Natural killer cell treated with Interleukin-12 subunit alpha and Interleukin-12 subunit beta and Interleukin-15 and Interleukin-18, amount 100 ng/mL, for 72 hours (primary cell): ENCODE measurements at regions not wholly inside any gene's neighbourhood (a gene's known extent, or its start where the extent isn't known, plus 50 kb on each side); places are given as distances from the start of the nearest gene placed in this dataset.

Experiments
- ATAC-seq, 2 donors: fragments of 150-1000 bp; cut with Tn5 transposase in 1 of 2; sonication (Bioruptor Pico), chemical (Tn5 transposase) in 1 of 2; 2 replicates each; pipeline ENCODE4 v1.10.0; 2021
- DNase-seq: peaks from one replicate; pipeline ENCODE4 v3.0.0; 2022; ENCODE audit warnings: low spot score
- H3K27ac Mint-ChIP-seq, 2 donors: 1 replicate in 1 of 2; 2 replicates in 1 of 2; pipeline ENCODE4 v1.8.0; 2022; ENCODE audit warnings: mixed read lengths in 2 of 2, mild to moderate bottlenecking in 1 of 2, moderate library complexity in 1 of 2
- H3K27me3 Mint-ChIP-seq, 2 donors: 1 replicate in 1 of 2; 2 replicates in 1 of 2; pipeline ENCODE4 v1.8.0; 2022; ENCODE audit warnings: mixed read lengths in 2 of 2
- H3K36me3 Mint-ChIP-seq: one replicate; pipeline ENCODE4 v1.8.0; 2022; ENCODE audit warnings: mixed read lengths
- H3K4me1 Mint-ChIP-seq, 2 donors: 1 replicate in 1 of 2; 2 replicates in 1 of 2; pipeline ENCODE4 v1.8.0; 2022; ENCODE audit warnings: low read depth in 2 of 2, mixed read lengths in 2 of 2, mild to moderate bottlenecking in 1 of 2
- H3K4me3 Mint-ChIP-seq: one replicate; pipeline ENCODE4 v1.8.0; 2022; ENCODE audit warnings: mixed read lengths
- H3K9me3 Mint-ChIP-seq: 2 replicates; pipeline ENCODE4 v1.8.0; 2022; ENCODE audit warnings: mixed read lengths

DNA sequence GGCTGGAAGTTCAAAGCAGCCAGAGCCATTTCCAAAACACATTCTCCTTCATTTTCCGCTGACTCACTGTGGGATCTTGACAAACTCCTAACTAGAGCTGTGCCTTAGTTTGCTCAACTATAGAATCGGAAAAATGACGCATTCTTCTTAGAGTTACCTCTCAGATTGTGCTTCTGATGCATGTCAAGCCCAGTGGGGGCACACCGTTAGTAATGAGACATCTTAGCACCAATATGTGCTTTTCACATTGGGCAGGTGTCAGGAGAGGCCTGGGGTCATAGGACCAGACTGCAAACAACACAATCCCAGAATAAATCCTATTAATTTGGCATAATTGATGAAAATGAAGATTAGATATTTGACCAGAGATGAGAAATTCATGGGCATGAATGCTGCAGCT lies 71.3 kb upstream of the UBE3A start:
- no peak overlapping the region for H3K27ac Mint-ChIP-seq
- no peak for ATAC-seq

DNA sequence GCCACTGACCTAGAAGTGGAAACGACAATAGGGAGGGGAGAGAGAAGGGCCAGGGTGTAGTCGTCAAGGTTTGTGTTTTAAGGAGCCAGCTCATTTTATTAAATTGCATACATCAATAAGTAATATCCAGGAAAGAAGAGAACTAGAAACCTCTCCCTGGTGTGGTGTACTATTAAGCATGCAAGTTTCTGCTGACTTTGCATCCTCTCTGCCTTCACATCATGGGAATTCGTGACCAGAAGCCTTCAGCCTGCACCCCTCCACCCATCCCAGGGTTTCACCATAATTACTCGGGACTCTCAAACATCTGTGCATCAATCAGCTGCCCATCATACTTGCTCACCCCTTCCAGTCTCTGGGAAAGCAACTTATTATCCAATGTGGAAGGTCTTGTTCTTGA lies 70.9 kb upstream of the UBE3A start:
- DNase-seq (no peak), ATAC-seq (no peak)
- Mint-ChIP-seq H3K27ac (no peak overlapping the region), H3K4me3 (no peak overlapping the region), H3K4me1 (no peaks in the 10 kb centered on the region), H3K36me3 (no peaks in the 10 kb centered on the region), H3K9me3 (no peaks in the 10 kb centered on the region), H3K27me3 (peaks cover 0 to 7% of the 10 kb centered on the region in 2 donors)

More for the DNA sequence above, 71.3 kb upstream of the UBE3A start:
- Mint-ChIP-seq H3K4me1 (no peaks in the 10 kb centered on the region), H3K27me3 (peaks cover 0 to 7% of the 10 kb centered on the region in 2 donors), H3K36me3 (no peaks in the 10 kb centered on the region), H3K9me3 (no peaks in the 10 kb centered on the region), H3K4me3 (no peak overlapping the region)
- DNase-seq = no peak

DNA sequence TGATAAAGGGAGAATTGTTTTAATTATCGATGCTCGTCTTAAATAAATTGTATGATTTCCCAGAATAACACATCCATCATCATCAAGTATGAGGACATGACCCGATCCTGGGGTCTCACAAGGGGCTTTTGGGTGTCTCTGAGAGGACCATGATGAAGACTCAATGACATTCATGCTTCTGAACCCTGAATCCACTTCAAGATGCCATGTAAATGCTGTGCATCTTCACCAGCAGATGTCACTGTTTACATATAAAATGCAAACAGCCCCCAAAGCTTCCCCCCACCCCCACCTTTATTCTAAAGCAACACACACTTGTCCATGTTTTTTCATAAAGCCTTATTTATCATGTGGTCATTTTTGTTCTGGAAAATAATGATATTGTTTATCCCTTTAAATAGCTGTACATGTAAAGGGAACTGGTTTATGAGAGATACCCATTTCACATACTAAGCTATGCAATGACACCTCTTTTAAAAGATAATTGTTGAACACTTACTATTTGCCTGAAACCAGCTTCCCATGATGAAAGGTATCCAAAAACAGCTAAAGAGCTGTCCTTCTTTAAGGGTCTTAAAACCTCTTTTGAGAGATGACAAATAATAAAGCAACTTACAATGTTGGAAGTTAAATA lies 69.7 kb upstream of the UBE3A start:
- DNase-seq = no peak
- H3K4me1 Mint-ChIP-seq = no peaks in the 10 kb centered on the region
- H3K36me3 Mint-ChIP-seq = no peaks in the 10 kb centered on the region
- H3K27ac Mint-ChIP-seq = no peak overlapping the region
- H3K27me3 Mint-ChIP-seq = peaks cover 0 to 2% of the 10 kb centered on the region in 2 donors
- H3K4me3 Mint-ChIP-seq = no peak overlapping the region
- H3K9me3 Mint-ChIP-seq = no peaks in the 10 kb centered on the region
- ATAC-seq = no peak

DNA sequence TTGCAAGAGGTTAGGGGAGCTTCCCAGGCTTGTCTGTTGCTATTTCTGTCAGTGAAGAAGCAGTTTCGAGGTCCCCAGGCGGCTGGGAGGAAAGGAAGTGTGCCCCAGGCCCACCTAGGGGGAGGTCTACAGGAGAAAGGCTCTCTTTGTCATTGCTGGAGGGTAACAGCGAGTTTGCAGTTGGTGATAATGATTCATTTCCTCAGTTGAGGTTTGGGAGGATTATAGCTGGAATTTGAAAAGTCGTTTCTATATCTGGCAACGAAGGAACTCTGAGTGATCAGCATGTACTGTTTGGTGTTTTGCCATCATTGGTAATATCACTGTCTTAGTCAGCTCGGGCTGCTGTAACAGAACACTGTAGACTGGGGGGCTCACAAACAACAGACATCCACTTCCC lies 65.5 kb upstream of the UBE3A start:
- no peak overlapping the region for H3K27ac Mint-ChIP-seq
- H3K4me1 Mint-ChIP-seq = no peaks in the 10 kb centered on the region
- no peak overlapping the region for H3K4me3 Mint-ChIP-seq
- ATAC-seq (no peak), DNase-seq (no peak)
- peaks cover 3% of the 10 kb centered on the region for H3K9me3 Mint-ChIP-seq
- no peaks in the 10 kb centered on the region for H3K36me3 Mint-ChIP-seq
- no peaks in the 10 kb centered on the region for H3K27me3 Mint-ChIP-seq

DNA sequence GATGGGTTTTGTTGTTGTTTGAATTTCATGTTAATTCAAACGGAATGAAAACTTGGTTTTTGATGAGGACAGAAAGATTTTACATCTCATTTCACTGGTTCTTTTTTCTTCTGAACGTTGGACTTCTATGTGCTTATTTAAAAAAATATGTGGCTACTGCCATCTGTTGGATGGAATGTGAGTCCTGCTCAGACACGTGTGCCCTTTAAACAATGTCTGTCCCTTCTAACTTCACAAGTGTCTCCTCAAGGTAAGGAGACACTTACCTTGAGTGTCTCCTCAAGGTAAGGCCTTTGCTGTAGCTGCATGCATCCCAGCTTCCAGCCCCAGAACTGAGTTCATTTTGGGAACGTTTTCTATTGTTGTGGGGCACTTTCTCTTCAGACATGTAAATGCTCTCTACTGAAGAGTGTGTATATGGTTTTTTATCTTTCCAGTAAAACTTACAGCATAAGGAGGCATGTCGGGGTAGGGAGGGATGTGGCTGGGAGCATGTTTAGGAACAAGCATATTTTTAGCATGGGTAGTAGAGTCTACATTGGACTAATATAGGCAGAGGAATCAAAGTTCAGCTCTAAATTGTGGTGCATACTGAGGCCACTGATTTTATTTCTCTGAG lies 63.1 kb upstream of the UBE3A start:
- Mint-ChIP-seq H3K4me3 (no peak overlapping the region), H3K9me3 (peaks cover 7% of the 10 kb centered on the region), H3K27ac (no peak overlapping the region), H3K27me3 (no peaks in the 10 kb centered on the region), H3K4me1 (no peaks in the 10 kb centered on the region), H3K36me3 (no peaks in the 10 kb centered on the region)
- ATAC-seq (no peak), DNase-seq (no peak)

DNA sequence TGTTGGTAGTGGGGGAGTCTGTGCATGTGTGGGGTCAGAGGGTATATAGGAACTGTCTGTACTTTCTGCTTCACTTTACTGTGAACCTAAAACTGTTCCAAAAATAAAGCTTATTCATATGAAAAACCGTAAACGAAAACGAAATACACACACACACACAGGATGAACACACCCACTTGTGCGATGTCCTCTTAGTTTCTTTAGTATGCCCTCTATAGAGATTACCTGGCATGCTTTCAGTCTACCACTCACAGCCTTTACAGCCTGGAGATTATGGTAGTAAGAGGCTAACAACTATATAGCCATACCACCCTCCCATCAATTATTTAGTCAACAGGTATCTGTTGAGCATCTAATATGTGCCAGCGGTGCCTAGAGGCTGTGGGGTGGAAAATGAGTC lies 60.0 kb upstream of the UBE3A start:
- Mint-ChIP-seq H3K36me3 (no peaks in the 10 kb centered on the region), H3K4me1 (no peaks in the 10 kb centered on the region), H3K27me3 (no peaks in the 10 kb centered on the region), H3K27ac (no peak overlapping the region), H3K4me3 (no peak overlapping the region), H3K9me3 (peaks cover 10% of the 10 kb centered on the region)
- DNase-seq = no peak
- no peak for ATAC-seq

DNA sequence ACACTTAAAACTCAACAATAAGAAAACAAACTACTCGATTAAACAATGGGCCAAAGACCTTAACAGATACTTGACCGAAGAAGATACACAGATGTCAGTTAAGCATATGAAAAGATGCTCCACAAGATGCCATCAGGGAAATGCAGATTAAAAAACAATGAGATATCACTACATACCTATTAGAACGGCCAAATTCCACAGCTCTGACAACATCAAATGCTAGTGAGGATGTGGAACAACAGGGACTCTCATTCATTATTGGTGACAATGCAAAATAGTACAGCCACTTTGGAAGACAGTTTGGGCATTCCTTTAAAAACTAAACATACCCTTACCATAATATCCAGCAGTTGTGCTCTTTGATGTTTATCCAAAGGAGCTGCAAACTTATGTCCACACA lies 59.1 kb upstream of the UBE3A start:
- no peak for ATAC-seq
- peaks cover 10% of the 10 kb centered on the region for H3K9me3 Mint-ChIP-seq
- H3K4me3 Mint-ChIP-seq = no peak overlapping the region
- no peaks in the 10 kb centered on the region for H3K27me3 Mint-ChIP-seq
- H3K36me3 Mint-ChIP-seq = no peaks in the 10 kb centered on the region
- no peak overlapping the region for H3K27ac Mint-ChIP-seq
- no peaks in the 10 kb centered on the region for H3K4me1 Mint-ChIP-seq
- DNase-seq = no peak

DNA sequence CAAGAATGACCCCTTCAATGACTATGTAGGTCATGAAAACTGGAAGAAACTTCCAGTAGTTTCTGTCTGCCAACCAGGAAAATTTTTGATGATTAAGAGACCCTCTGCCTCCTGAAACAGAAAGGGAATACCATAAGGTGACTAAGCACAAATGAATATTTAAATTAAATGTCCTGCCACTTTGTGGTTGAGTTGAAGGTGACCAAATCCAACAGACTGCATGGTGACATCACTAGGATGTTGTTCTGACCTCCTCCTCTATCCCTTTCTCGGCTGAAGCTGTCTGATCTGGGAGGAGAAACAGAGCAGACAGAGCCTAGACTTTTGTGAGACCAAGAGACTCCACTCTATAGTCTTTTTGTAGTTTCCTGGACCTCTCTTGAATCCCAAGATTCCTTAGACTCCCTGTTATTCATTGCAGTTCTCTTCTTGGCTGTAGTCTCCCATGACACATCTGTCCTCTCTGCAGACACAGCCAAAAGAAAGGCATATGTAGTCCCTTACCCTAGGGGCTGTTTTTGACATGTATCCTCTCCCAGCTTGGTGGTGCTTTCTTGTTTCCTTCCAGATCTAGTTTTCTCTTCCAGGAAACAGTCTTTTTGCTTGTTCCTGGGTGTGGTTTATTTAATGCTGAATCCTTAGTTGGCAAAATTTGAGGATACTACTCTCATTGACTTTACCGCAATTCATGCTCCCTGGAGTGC lies 55.2 kb upstream of the UBE3A start:
- H3K4me1 Mint-ChIP-seq = no peaks in the 10 kb centered on the region
- no peak overlapping the region for H3K27ac Mint-ChIP-seq
- H3K36me3 Mint-ChIP-seq = peaks cover 4% of the 10 kb centered on the region
- ATAC-seq (no peak), DNase-seq (no peak)
- peaks cover 10% of the 10 kb centered on the region for H3K9me3 Mint-ChIP-seq
- H3K27me3 Mint-ChIP-seq = no peaks in the 10 kb centered on the region
- H3K4me3 Mint-ChIP-seq = no peak overlapping the region

DNA sequence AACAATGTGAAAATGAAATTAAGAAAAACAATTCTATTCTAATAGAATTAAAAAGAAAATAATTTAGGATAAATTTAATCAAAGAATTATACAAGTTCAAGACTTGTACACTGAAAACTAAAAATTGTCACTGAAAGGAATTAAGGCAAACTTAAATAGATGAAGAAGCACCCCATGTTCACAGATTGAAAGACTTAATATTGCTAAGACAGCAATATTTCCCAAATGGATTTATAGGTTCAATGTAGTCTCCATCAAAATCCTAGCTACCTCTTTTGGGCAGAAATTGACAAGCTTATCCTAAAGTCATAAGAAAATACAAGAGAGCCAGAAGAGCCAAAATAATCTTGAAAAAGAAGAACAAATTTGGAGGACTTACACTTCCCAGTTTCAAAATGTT lies 53.5 kb upstream of the UBE3A start:
- DNase-seq = no peak
- Mint-ChIP-seq H3K4me3 (no peak overlapping the region), H3K9me3 (peaks cover 10% of the 10 kb centered on the region), H3K27me3 (no peaks in the 10 kb centered on the region), H3K36me3 (peaks cover 6% of the 10 kb centered on the region), H3K4me1 (no peaks in the 10 kb centered on the region), H3K27ac (no peak overlapping the region)
- ATAC-seq = no peak
